HT-29 (cell line): ENCODE measurements at regions not wholly inside any gene's neighbourhood (a gene's known extent, or its start where the extent isn't known, plus 50 kb on each side); places are given as distances from the start of the nearest gene placed in this dataset.
A peak's percentile ranks its signal among the peaks of the same experiment; 100 is the strongest.

Experiments
- DNase-seq: peaks from one replicate; pipeline ENCODE4 v3.0.0-alpha.2; 2015; ENCODE audit warnings: low spot score

- DNase-seq, result no peak
Observed at GRCh38 chr1:87560601-87561360, 232.1 kb downstream of the LMO4 start.

GRCh38 chr1:87563211-87563610, 234.5 kb downstream of the LMO4 start:
- no peak for DNase-seq

DNA sequence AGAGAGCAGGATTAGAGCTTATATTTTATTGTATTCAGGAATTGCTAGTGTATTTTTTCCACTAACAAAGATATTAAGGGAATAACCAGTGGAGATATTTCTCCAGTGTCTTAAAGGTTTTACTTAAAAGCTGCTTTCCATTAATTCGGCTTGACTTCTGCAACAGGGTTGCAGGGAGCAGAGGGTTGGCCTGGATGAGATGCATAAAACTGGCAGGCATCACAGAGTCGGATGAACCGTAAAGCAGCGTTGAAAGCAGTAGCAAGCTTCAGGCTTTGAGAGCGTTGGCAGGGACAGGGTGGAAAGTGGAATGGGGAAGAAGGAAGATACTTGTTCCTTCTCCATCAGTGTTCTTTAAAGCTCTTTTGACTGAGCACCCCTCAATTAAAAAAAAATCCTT, 237.2 kb downstream of the LMO4 start:
- no peak for DNase-seq

DNA sequence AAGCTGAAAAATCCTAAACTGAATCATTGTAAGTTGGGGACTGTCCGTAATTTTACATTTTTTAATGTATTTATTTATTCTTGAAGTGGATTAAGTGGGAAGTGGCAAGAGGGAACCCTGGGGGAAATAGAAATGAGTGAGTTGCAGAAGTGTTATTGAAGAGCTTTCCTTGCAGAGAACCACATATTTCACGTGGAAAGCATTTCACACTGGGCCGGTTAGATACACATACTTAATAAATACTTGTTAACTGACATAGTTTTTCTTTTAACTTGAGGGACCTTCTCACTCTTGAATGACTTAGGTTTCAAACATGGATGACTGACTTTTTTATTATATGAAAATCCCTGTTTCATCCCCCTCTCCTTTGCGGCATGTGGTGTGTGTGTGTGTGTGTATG, 239.3 kb downstream of the LMO4 start:
- no peak for DNase-seq

DNA sequence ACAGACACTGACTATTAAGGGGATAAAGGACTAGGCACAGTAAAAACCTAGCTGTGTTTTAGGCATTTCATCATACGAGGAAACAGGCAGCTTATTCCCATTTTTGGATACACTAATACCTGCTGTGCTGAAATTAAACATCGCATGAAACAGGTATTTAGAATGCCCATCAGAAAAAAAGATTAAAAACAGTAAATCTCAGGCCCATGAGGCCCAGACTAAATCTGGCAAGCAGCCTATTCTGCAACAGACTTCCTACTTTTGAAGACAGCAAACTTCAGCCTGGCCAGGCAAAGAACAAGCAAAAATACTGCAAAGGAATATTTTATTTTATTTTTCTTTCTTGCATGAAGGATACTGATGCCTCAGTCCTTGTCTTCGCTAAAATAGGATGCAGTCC, 240.2 kb downstream of the LMO4 start:
- DNase-seq, result no peak

- no peak for DNase-seq
Observed at GRCh38 chr1:87572008-87572407, 243.3 kb downstream of the LMO4 start.

DNA sequence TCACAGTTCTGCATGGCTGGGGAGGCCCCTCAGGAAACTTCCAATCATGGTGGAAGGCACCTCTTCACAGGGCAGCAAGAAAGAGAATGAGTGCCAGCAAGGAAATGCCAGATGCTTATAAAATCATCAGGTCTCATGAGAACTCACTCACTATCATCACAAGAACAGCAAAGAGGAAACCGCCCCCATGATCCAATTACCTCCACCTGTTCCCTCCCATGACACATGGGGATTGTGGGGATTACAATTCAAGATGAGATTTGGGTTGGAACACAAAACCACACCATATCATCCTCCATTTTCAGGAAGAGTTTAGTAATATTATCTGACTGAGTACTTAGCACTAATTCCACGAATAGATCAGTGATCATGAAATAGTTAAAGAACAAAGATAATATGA, 244.2 kb downstream of the LMO4 start:
- DNase-seq, result no peak

- DNase-seq, result no peak
Observed at GRCh38 chr1:87575528-87575927, 246.8 kb downstream of the LMO4 start.

DNA sequence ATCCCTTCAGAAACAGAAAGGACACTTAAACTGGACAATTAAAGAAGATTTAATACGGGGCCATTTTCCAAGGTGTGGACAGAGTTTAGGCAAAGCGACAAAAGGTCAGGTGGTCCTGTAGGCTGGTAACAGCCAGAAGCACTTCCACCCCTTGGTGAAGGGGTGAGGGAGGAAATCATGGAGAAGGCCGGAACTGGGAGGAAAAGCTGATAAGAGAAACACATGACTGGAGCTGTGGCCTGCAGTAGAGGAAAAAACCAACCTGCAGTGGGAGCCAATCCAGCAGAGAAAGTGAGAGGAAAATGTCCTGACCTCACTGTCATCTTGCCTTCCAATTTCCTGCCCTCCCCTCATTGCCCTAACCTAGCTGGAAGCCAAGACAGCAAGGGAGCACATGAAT, 249.8 kb downstream of the LMO4 start:
- DNase-seq, result no peak

DNA sequence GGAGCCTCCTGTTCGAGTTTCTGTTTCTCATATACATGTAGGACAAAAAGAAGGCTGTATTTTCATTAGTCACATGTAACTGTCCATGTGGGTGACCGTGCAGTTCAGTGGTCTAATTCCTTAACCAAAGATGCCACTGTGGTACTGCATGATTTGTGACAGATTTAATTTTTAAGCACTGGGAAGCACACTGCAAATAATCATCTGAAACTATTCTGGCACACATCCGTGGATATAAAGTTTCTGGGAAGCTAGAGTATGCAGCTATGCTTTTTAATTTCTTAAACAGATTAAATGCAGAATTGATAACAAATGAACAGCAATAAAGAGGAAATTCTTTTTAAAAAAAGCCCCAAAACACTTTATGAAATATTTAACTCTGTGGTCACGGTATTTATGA, 254.8 kb downstream of the LMO4 start:
- no peak for DNase-seq

- DNase-seq, result peak; percentile 30
Observed at GRCh38 chr1:87584586-87584985, 255.9 kb downstream of the LMO4 start.

DNA sequence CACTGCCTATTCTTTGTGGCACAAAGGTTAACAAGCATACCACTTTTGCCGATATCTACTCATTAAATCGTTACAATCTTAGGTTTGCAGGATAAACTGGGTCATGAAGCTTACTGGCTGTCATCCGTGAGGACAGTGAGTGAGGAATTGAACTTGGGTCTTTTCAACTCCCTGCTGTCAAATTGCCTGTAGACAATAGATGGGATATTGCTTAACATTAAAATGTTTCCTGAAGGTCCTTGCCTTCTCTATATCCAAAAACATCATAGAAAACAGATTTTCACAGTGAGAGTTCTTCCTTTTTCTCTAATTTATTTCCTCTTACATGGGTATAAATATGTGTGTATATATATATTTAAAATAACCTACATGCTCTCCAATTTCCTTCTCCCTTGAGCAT, 257.8 kb downstream of the LMO4 start:
- DNase-seq, result no peak

DNA sequence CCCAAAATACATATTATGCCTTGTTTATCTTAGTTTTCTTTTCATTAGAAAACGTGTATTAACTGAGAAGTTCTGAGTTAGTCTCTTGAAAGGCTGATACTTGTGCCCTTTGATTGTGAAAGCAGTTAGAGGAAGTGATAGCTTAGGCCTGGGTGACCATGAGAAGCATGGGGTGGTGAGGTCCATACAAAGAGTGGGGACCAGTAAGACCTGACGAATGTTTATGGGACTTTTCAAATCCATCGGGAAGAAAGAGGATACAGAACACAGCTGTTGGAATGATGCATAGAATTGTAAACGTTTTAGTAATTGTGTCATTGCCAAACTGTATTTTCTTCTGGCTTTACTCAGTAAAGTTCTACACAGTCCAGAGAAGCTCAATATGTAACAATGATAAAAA, 259.8 kb downstream of the LMO4 start:
- no peak for DNase-seq

- no peak for DNase-seq
Observed at GRCh38 chr1:87591492-87591891, 262.8 kb downstream of the LMO4 start.

- DNase-seq, result no peak
Observed at GRCh38 chr1:87592156-87592555, 263.5 kb downstream of the LMO4 start.

- DNase-seq, result no peak
Observed at GRCh38 chr1:87594736-87595383, 266.2 kb downstream of the LMO4 start.

DNA sequence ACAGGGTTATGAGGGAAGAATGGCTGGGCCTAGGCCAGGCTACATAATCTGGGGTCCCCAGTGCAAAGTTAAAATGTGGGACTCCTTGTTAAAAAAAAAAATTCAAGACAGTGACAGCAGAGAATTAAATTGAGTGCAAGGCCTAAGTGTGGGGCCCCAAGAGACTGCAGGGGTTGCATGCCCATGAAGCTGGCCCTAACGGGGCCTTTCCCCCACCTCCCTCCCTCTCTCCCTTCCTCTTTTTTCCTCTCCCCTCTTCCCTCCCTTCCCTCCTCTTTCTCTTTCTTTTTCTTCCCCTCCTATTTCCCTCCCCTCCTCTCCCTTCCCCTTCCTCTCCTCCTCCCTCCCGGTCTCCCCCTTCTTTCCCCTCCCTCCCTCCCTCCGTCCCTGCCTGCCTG, 266.7 kb downstream of the LMO4 start:
- DNase-seq, result no peak

GRCh38 chr1:87598429-87598828, 269.7 kb downstream of the LMO4 start:
- no peak for DNase-seq

DNA sequence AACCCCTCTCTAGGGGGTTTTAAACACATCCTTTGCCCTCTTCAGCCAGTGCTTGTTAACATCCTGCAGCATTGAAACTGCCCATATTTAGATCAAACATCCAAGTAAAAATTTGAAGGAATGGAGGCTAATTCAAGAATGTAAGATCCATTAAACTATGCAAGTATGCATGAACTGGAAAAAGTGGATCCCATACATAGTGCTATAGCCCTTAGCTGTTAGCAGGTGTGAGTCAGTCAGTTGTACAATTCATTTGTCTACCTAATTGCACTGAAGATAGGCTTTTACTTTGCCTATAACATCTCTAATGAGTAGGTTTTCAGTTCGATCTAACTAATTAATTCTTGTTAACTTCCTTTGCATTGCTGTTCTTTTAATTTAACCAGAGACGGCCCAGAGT, 270.9 kb downstream of the LMO4 start:
- DNase-seq, result no peak

- no peak for DNase-seq
Observed at GRCh38 chr1:87600055-87600850, 271.6 kb downstream of the LMO4 start.

DNA sequence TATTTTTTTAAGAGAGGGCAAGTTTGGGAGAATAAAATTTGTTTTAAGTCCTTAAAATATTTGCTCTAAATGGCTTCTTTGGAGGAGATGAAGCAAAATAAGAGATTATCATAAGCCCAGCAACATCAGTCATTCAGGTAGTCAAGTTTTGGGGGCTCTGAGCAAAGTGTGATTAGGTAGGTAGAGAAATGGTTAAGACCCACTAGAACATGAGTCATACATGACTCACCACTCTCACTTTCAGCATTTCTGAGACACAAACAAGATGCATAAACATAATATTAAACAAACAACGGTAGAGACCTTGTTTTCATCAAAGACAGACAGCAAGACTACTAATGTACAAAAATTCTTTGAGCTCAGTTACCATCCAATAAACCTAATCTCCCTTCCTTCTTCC, 272.2 kb downstream of the LMO4 start:
- no peak for DNase-seq

DNA sequence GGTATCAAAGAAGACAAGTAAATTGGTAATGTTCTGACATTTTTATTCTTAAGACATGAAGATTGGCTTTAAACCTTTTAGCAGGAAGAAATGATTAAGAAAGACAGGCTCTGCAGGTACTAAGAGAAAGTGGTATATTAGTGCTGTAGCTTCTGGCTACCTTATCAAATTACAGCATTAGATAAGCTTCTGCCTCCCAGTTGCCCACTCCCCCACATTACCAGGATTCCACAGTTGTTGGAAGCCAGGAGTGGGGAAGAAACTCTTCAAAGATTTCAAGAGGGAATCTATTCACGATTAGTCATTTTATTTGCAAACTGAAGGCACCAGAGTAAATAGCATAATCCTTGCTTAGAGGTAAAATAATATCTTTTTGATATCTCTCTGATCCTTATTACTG, 274.9 kb downstream of the LMO4 start:
- DNase-seq, result no peak

DNA sequence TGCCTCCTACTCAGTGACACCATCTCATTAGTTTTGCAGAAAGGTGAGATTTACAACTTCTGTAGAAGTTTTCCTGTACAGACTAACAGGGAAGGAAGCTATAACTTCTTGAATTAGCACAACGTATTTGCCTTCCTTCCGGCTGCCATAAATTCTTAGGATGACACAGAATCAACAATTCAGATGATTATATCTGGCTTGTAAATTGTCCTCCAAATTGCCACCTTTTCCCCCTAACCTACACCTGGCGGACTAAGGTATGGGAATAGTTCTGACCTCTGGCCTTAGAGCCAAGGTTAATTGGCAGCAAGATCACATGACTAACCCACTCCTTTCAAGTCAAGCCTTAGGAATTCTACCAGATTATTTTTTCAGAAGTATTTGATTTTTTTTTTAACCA, 284.3 kb downstream of the LMO4 start:
- peak; percentile 60 for DNase-seq
